HG03432 (cell line): ENCODE measurements at regions not wholly inside any gene's neighbourhood (a gene's known extent, or its start where the extent isn't known, plus 50 kb on each side); places are given as distances from the start of the nearest gene placed in this dataset.
"Not testable (repeated sequence)": the region's sequence is repeated elsewhere in the genome, so short reads cannot be mapped to it uniquely, and the experiment has no call there.

ENCODE experiments used
- ATAC-seq: cut with Tn5 transposase; IDR thresholded peaks from one replicate; pipeline ENCODE4 v1.9.1; 2021; ENCODE audit warnings: mild to moderate bottlenecking, moderate library complexity; ENCODE audit not compliant: unreplicated experiment

DNA sequence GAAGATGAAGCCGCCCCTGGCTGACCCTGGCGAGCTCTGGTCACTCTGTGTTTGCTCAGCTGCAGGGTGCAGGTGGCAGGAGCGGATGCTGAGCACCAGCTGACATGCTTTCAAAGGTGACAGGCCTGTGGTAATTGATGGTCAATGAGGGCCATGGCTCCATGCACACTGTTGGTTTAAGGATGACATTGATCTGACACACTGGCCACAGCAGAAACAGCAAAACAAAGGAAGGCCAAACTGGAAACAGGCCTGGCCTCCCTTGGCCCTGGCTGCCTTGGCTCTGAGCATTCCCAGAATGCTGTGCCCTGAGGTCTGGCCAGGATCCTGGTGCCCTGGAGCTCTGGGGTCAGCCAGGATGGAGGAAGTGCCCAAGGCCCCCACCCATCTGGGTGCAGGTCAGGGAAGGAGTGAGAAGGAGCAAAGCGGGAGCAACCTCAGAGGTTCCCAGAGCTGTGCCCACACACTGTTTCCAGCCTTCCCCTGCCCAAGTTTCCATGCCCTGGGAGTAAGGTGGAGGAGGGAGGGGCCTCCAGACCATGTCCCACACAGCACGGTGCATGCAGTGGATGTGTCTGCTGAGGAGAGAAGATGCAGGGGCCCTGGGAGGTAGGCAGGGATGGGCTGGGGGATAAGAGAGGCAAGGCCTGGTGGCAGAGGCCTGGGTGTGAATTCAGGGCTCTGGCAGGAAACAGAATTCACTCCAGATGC lies 302.2 kb downstream of the RPS24 start:
- ATAC-seq = no peak

DNA sequence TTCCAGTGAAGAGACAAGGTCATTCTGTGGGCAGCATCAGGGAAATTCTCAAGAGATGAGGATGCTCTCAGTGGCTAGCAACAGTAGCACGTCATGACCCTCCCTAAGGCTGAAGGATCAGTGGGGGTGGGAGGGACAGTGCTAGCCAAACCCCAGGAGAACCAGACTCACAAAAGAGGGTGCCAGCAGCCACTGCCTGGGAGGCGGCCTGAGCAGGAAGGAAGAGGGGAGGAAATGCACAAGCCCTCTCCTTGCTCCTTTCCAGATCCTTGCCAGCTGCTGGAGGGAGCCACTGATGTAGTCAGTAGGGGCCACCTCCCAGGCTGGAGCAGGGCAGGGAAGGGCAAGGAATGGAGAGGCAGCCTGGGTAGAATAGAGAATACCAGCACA lies 302.7 kb downstream of the RPS24 start:
- ATAC-seq = no peak

- no peak for ATAC-seq
Measured at GRCh38 chr10:78337016-78337415, 303.4 kb downstream of the RPS24 start.

DNA sequence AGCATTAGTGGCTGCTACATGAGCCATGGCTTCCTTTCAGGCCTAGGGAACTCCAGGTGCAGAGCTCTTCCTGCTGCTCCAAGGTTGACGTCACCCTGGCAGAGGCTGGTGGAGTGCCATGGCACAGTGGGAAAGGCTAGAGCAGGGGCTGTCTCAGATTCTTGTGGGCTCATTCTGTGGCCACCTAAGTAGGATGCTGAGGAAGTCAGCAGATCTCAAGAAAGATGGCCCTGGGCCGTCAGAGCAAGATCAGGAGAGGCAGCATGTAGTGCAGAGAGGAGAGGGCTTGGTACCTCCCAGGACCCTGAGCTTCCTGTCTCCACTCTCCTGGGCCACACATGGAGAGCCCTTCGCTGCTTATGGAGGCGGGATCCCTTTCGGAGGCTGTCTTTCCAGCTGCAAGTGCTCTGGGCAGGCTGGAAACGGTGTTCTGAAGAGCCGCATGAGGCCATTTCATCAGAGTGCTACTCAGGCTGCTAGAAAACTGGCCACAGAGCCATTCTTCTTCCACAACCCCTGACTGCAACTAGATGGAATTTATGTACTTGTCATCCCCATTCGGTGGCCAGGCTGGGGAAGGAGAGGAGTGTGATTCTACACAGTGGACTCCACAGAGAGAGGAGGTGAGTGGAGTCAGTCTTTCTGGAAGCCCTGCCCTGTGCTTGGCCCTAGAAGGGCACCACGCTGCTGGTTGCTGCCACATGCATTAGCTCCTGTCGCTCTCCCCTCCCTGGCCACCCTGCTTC lies 304.2 kb downstream of the RPS24 start:
- no peak for ATAC-seq

- no peak for ATAC-seq
Measured at GRCh38 chr10:78338717-78339116, 305.1 kb downstream of the RPS24 start.

DNA sequence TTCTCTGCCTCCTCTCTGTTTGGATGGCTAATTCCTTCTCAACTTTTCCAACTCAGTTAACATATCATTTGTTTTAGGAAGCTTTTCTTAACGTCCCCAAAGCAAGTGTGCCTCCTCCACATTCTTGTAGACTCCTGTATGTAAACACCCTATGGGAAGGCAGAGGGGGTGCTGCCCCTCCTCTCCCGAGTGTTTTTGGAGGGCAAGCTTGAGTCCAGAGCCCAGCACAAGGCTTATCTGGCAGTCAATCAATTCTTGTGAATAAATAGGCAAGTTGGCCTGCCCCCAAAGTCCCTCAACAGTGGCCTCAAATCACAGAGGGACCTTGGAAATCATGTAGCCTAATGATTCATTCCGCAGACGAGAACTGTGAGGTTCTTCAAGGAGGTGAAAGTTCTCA lies 305.6 kb downstream of the RPS24 start:
- ATAC-seq = no peak

GRCh38 chr10:78341953-78342614 lies 308.4 kb downstream of the RPS24 start:
- ATAC-seq = no peak

DNA sequence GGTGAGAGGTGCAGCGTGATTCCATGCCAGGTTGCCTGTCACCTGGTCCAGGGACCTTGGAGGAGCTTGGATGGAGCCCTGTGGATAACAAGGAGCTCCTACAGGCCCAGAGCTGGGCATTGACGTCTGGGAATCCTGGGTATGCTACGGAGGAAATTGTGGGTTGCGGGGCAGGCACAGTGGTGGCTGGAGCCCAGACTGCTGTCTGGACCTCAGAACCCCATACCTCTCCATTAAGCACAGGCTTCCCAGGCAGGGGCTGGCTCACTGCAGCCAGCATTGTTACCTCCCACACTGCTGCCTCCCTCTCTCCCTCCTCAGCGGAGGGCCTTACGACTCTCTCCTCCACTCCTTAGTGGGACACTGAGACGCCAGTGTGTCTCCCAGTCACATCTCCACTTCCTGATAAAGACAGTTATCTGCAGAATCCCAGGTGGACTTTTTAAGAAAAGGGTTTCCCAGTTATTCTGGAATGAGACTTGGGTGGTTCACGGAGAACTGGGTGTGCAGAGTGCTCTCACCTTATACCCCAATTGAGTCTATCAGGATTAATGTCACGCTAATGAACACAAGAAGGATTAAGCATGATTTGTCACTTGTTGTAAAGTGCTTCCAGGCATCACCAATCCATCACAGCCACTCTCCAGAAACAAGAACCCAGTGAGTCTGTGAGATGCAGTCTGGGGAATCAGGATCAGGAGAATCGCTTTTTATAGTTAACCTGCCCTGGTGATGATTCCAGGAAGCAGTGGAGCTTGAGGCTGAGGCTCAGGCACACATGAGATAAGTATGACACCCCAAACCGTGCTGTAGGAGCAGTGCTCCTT lies 309.4 kb downstream of the RPS24 start:
- no peak for ATAC-seq

DNA sequence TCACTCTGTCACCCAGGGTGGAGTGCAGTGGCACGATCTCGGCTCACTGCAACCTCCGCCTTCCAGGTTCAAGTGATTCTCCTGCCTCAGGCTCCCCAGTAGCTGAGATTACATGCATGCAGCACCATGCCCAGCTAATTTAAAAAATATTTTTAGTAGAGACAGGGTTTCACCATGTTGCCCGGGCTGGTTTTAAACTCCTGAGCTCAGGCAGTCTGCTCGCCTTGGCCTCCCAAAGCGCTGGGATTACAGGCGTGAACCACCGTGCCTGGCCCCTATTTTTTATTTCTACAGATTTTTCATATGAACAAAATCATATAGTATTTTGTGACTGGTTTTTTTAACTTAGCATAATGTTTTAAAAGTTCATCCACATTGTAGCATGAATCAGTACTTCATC lies 310.6 kb downstream of the RPS24 start:
- not testable (repeated sequence) for ATAC-seq

- ATAC-seq = not testable (repeated sequence)
Measured at GRCh38 chr10:78345515-78345914, 311.9 kb downstream of the RPS24 start.

DNA sequence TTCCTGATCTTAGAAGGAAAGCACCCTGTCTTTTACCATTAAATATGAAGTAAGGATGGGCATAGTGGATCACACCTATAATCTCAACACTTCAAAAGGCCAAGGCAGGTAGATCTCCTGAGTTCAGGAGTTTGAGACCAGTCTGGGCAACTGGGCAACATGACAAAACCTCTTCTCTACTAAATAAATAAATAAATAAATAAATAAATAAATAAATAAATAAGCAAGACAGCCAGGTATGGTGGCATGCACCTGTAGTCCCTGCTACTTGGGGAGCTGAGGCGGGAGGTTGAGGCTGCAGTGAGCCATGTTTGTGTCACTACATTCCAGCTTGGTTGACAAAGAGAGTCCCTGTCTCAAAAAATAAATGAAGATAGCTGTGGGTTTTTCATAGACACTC lies 313.1 kb downstream of the RPS24 start:
- ATAC-seq = no peak

DNA sequence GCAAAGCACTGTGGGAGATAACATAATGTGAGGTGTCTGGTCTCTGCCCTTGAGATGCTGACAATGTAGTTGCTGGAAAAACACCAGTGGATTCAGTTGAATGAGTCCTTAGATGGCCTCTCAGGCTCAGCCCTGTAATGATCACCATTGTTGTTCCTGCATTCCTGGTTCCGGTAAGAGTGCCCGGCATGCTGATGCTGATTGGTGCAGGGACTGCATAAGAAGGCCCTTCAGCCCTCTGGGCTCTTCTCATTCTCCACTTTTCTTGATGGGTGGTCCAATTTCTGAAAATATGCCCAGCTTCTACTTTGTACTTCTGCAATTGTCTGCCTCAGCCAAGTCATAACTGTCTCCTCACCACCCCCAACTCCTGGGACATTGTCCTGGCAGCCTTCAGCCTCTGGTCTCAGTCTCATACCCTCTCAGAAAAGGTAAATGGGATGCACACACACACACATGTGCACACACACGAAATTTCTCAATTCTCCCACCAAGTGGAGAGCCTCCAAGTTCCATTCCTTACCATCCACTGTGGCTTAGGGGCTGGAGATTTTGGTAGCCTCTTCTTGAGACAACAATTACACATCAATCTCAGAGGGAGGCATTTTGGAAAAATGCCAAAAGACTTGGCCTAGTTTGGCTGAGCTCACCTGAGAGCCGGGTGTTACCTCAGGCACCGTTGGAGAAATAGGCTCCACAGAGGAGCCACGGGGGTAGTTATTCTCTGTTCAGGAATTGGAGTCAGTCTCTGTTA lies 314.9 kb downstream of the RPS24 start:
- ATAC-seq = no peak

- ATAC-seq = no peak
Measured at GRCh38 chr10:78349165-78349516, 315.5 kb downstream of the RPS24 start.

DNA sequence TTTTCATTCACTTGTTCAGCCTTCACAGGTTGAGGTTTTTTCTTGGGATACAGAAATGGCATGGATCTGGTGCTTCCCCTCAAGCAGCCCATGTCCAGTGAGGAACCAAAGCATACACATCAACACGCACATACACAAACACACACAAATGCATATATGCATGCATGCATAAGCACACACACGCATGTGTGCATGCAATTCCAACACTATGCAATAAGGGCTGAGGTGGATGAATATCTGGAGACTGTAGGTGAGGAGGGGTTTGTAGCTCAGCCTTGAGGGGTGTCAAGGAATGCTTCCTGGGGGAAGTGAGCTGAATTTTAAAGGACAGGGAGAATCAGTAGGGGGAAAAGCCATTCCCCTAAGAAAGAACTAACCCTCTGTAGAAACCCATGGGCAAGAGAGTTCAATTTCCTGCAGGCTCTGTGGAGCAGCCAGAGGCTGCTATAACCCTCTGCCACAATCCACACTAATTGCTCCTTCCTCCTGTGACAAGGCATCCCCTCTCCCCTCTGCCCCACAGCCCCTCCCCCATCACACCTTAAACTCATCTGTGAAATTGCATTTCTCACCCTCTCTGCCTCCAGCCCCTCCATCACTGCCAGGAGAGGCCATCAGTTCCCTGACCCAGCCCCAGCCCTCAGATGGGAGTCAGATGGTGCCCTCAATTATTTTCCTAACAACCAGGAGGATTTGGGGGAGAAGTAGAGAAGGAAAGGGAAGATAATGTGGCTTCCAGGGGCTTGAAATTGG lies 316.4 kb downstream of the RPS24 start:
- no peak for ATAC-seq

GRCh38 chr10:78351283-78351682 lies 317.6 kb downstream of the RPS24 start:
- ATAC-seq = no peak

DNA sequence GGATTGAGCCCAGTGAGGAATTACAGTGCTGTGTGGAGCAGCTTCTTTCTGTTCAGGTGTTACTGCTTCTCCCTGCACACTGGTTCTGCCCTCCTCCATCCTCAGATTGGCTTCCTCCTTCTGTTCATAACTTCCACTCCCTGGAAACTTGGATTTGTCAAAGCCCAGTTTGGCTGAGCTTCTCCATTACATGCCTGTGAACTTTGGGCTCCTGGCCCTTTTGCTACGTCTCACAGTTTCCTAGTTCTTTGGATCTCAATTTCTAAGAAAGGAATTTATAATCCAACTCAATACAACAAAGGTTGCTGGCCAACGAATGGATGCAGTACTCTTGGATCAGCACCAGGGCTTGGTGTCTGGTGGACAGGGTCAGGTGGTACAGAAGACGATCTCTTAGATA lies 318.1 kb downstream of the RPS24 start:
- no peak for ATAC-seq

GRCh38 chr10:78353636-78354035 lies 320.0 kb downstream of the RPS24 start:
- no peak for ATAC-seq

DNA sequence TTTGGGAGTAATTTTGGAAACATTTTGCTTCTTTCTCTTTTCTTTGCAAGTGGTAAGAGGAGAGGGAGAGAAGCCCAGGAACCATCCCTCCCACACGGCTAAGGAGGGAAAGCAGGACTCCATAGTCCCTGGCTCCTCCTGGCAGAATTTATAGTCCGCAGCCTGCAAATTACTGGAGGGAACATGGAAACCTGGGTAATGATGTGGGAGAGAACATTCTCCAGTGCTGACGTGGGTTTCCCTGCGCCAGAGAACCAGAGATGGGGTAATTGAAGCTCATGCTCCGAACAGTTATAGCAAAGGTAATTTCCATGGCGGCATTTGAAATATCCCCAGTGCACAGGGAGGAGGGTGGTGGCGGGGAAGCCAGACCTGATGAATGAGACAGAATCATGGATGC lies 320.4 kb downstream of the RPS24 start:
- ATAC-seq = no peak

- no peak for ATAC-seq
Measured at GRCh38 chr10:78356291-78356900, 322.7 kb downstream of the RPS24 start.
